HG03045 (cell line): ENCODE measurements at regions not wholly inside any gene's neighbourhood (a gene's known extent, or its start where the extent isn't known, plus 50 kb on each side); places are given as distances from the start of the nearest gene placed in this dataset.

Source experiments
- ATAC-seq: cut with Tn5 transposase; IDR thresholded peaks from one replicate; pipeline ENCODE4 v1.9.1; 2021; ENCODE audit warnings: mild to moderate bottlenecking, moderate library complexity; ENCODE audit not compliant: unreplicated experiment

GRCh38 chr2:67824186-67824585 is 238.6 kb downstream of the C1D start:
- no peak for ATAC-seq

GRCh38 chr2:67825476-67825875 is 237.3 kb downstream of the C1D start:
- no peak for ATAC-seq

GRCh38 chr2:67828066-67828465 is 234.7 kb downstream of the C1D start:
- ATAC-seq: no peak

- ATAC-seq: no peak
These were observed 233.3 kb downstream of the C1D start for GRCh38 chr2:67829470-67829869.

GRCh38 chr2:67833632-67834031 is 229.2 kb downstream of the C1D start:
- ATAC-seq: no peak

- ATAC-seq: no peak
These were observed 228.3 kb downstream of the C1D start for GRCh38 chr2:67834482-67834881.

- ATAC-seq: no peak
These were observed 227.5 kb downstream of the C1D start for GRCh38 chr2:67835266-67835665.

- no peak for ATAC-seq
These were observed 225.9 kb downstream of the C1D start for GRCh38 chr2:67836866-67837265.

GRCh38 chr2:67838205-67838604 is 224.6 kb downstream of the C1D start:
- ATAC-seq: no peak

- ATAC-seq: no peak
These were observed 223.6 kb downstream of the C1D start for GRCh38 chr2:67839242-67839641.

GRCh38 chr2:67839668-67840067 is 223.1 kb downstream of the C1D start:
- ATAC-seq: no peak

GRCh38 chr2:67840460-67841068 is 222.2 kb downstream of the C1D start:
- ATAC-seq: no peak

GRCh38 chr2:67841711-67842110 is 221.1 kb downstream of the C1D start:
- ATAC-seq: no peak

- no peak for ATAC-seq
These were observed 220.3 kb downstream of the C1D start for GRCh38 chr2:67842375-67842959.

- ATAC-seq: no peak
These were observed 218.7 kb downstream of the C1D start for GRCh38 chr2:67844024-67844540.

GRCh38 chr2:67845621-67846369 is 217.0 kb downstream of the C1D start:
- no peak for ATAC-seq

GRCh38 chr2:67846370-67847070 is 216.3 kb downstream of the C1D start:
- ATAC-seq: no peak

GRCh38 chr2:67848551-67849285 is 214.1 kb downstream of the C1D start:
- ATAC-seq: no peak

GRCh38 chr2:67851016-67851415 is 211.8 kb downstream of the C1D start:
- no peak for ATAC-seq

- no peak for ATAC-seq
These were observed 210.6 kb downstream of the C1D start for GRCh38 chr2:67851956-67852824.
